ENCODE measurements at regions not wholly inside any gene's neighbourhood (a gene's known extent, or its start where the extent isn't known, plus 50 kb on each side); places are given as distances from the start of the nearest gene placed in this dataset.

GRCh38 chr14:99072956-99073355 is 199.0 kb downstream of the BCL11B start:
- TF ChIP-seq CTCF (IDR thresholded peaks at IDR 0.05; ENCODE audit: insufficient read depth, low read length) (no peak), GABPA (IDR thresholded peaks at IDR 0.05; ENCODE audit: low read depth) (no peak), POLR2AphosphoS5 (IDR thresholded peaks at IDR 0.05; ENCODE audit: low read depth) (no peak)
